Naive thymus-derived CD4-positive, alpha-beta T cell (primary cell): ENCODE measurements at regions not wholly inside any gene's neighbourhood (a gene's known extent, or its start where the extent isn't known, plus 50 kb on each side); places are given as distances from the start of the nearest gene placed in this dataset.

Experiments used
- ATAC-seq: fragments of 150-1000 bp; cut with Tn5 transposase; 2 replicates; pipeline ENCODE4 v1.10.0; 2021; ENCODE audit warnings: mild to moderate bottlenecking, moderate library complexity
- CTCF ChIA-PET: fragments of 350-600 bp; sonication (Branson Sonifier 250); formaldehyde crosslinking; loops from one replicate; lab custom pipeline; 2021; ENCODE audit warnings: antibody characterized with exemption; lab: Charles Lee
- POLR2A ChIA-PET: fragments of 350-600 bp; sonication (Branson Sonifier 250); formaldehyde crosslinking; loops from one replicate; lab custom pipeline; 2021; ENCODE audit warnings: antibody characterized with exemption, inconsistent platforms; lab: Charles Lee
- DNase-seq, 9 donors: peaks; one replicate each; pipeline versions ENCODE4 v3.0.0 to v3.0.0-alpha.2; 2020 to 2022; ENCODE audit warnings: mixed read lengths in 1 of 9
- H3K27ac ChIP-seq: one replicate; pipeline ENCODE4 v1.7.0; 2013; ENCODE audit warnings: mild to moderate bottlenecking, low read depth, low read length, moderate library complexity
- H3K27me3 ChIP-seq, 2 donors: one replicate each; pipeline ENCODE4 v1.7.0; 2013; ENCODE audit warnings: low read length in 2 of 2, mild to moderate bottlenecking in 2 of 2, moderate library complexity in 2 of 2; ENCODE audit not compliant: control insufficient read depth in 2 of 2, insufficient read depth in 2 of 2
- H3K36me3 ChIP-seq, 3 experiments: 1 replicate in 2 of 3; 2 replicates in 1 of 3; pipeline ENCODE4 v1.7.0; 2013; ENCODE audit warnings: low read length in 3 of 3, mild to moderate bottlenecking in 3 of 3, moderate library complexity in 1 of 3; ENCODE audit not compliant: insufficient read depth in 3 of 3, control insufficient read depth in 2 of 3
- H3K4me1 ChIP-seq, 2 donors: one replicate each; pipeline ENCODE4 v1.7.0; 2013; ENCODE audit warnings: low read length in 2 of 2, mild to moderate bottlenecking in 2 of 2, moderate library complexity in 1 of 2; ENCODE audit not compliant: control insufficient read depth in 2 of 2, insufficient read depth in 2 of 2
- H3K4me3 ChIP-seq: 2 replicates; pipeline ENCODE4 v1.7.0; 2013; ENCODE audit warnings: mild to moderate bottlenecking, low read length
- H3K9me3 ChIP-seq, 3 experiments: 1 replicate in 2 of 3; 2 replicates in 1 of 3; pipeline ENCODE4 v1.7.0; 2013; ENCODE audit warnings: low read length in 3 of 3; ENCODE audit not compliant: control insufficient read depth in 2 of 3
- H3K27ac Mint-ChIP-seq, 9 donors: one replicate each; pipeline ENCODE4 v1.8.0; 2020 to 2022; ENCODE audit warnings: mixed read lengths in 9 of 9, mild to moderate bottlenecking in 8 of 9, moderate library complexity in 5 of 9, inconsistent platforms in 2 of 9
- H3K27me3 Mint-ChIP-seq, 5 donors: one replicate each; pipeline ENCODE4 v1.8.0; 2021 to 2022; ENCODE audit warnings: mixed read lengths in 5 of 5, mild to moderate bottlenecking in 1 of 5
- H3K36me3 Mint-ChIP-seq, 5 donors: one replicate each; pipeline ENCODE4 v1.8.0; 2020 to 2022; ENCODE audit warnings: mixed read lengths in 5 of 5, mild to moderate bottlenecking in 3 of 5, inconsistent platforms in 1 of 5
- H3K4me1 Mint-ChIP-seq, 7 donors: one replicate each; pipeline ENCODE4 v1.8.0; 2020 to 2022; ENCODE audit warnings: mixed read lengths in 7 of 7, mild to moderate bottlenecking in 3 of 7, inconsistent platforms in 1 of 7
- H3K4me3 Mint-ChIP-seq, 10 donors: one replicate each; pipeline ENCODE4 v1.8.0; 2020 to 2022; ENCODE audit warnings: mild to moderate bottlenecking in 10 of 10, mixed read lengths in 10 of 10, moderate library complexity in 6 of 10, inconsistent platforms in 2 of 10
- H3K9me3 Mint-ChIP-seq, 11 donors: one replicate each; pipeline ENCODE4 v1.8.0; 2020 to 2022; ENCODE audit warnings: mixed read lengths in 11 of 11, mild to moderate bottlenecking in 4 of 11, inconsistent platforms in 1 of 11, moderate library complexity in 1 of 11
- intact Hi-C, 2 donors: fragments of 100-400 bp; cut with micrococcal nuclease; formaldehyde crosslinking; loops; one replicate each; pipeline ENCODE4 v1.15.1; 2023

DNA sequence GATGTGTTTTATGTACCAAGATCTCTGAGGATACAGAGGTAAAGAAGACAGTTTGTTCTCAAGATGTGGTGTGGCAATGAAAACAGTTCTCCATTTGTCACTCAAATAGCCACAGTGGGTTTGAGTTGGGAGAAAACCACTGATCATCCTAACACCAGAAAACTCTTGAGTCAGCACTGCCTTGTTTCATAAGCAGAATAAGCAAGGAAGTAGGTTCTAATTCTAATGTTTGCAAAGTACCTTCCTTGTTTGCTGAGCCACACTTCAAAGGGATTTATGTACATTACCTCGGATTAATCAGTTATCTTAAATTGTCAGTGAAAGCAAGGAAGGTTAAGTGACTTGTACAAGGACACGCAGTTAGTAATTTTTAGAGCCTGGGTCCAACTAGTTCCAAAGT, 107.8 kb upstream of the BOC start:
- ATAC-seq (no peak), DNase-seq (no peak)
- Mint-ChIP-seq H3K36me3 (peaks cover 0 to 31% (median 13%) of the 10 kb centered on the region in 5 donors), H3K9me3 (peaks cover 0 to 4% (median 0%) of the 10 kb centered on the region in 11 donors), H3K4me3 (no peak overlapping the region), H3K27ac (no peak overlapping the region), H3K27me3 (no peaks in the 10 kb centered on the region), H3K4me1 (peaks cover 0 to 2% (median 0%) of the 10 kb centered on the region in 7 donors)
- Histone ChIP-seq H3K36me3 (no peaks in the 10 kb centered on the region), H3K4me3 (no peak overlapping the region), H3K27me3 (no peaks in the 10 kb centered on the region), H3K4me1 (no peaks in the 10 kb centered on the region), H3K9me3 (no peaks in the 10 kb centered on the region), H3K27ac (no peak overlapping the region)
- ChIA-PET POLR2A (no interaction called here), CTCF (no interaction called here)
- intact Hi-C loops: no loop called here

DNA sequence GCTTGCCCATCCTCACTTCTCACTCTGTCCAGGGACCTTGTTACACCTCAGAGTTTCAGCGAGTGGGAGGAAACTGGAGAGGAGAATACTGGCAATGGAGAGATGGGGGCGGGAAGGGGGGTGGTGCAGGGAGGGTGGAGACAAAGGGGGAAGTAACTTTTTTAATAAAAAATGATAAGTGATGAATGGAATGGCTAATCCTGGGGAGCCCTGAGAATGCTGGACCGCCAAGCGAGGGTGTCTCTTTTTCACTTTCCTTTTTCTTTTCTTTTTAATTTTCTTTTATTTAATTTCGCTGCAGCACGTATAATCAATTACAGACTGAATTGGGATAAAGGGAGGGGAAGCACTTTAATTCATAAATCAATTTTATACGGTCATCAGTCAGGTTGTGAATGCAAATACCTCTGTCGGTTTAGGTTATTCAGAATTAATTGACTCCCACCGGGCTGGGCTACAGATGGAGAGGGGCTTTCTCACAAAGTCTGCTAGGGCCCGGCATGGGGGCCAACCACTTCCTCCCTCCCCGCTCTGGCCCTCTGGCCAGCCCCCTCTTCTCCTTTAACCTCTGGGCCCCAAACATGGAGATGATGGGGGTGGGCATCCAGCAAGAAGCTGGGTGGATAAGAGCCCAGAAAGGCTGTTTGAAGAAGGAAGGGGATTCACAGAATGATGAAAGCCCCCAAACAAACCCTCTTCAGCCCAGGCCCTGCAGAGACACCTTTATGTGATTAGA, 106.8 kb upstream of the BOC start:
- Mint-ChIP-seq H3K4me1 (peaks cover 0 to 2% (median 0%) of the 10 kb centered on the region in 7 donors), H3K4me3 (no peak overlapping the region), H3K27me3 (no peaks in the 10 kb centered on the region), H3K27ac (no peak overlapping the region), H3K36me3 (peaks cover 0 to 26% (median 6%) of the 10 kb centered on the region in 5 donors), H3K9me3 (no peaks in the 10 kb centered on the region)
- no peak overlapping the region for H3K27ac ChIP-seq
- ChIA-PET POLR2A (no interaction called here), CTCF (interaction anchor here (0.6 kb wide), 1 partner anchor 71 kb away, joined by 3 read pairs; no protein-coding TSS in a partner anchor)
- no peaks in the 10 kb centered on the region for H3K9me3 ChIP-seq
- no peaks in the 10 kb centered on the region for H3K27me3 ChIP-seq
- DNase-seq (no peak), ATAC-seq (no peak)
- no peaks in the 10 kb centered on the region for H3K36me3 ChIP-seq
- H3K4me1 ChIP-seq: no peaks in the 10 kb centered on the region
- intact Hi-C loops: no loop called here
- H3K4me3 ChIP-seq: no peak overlapping the region

DNA sequence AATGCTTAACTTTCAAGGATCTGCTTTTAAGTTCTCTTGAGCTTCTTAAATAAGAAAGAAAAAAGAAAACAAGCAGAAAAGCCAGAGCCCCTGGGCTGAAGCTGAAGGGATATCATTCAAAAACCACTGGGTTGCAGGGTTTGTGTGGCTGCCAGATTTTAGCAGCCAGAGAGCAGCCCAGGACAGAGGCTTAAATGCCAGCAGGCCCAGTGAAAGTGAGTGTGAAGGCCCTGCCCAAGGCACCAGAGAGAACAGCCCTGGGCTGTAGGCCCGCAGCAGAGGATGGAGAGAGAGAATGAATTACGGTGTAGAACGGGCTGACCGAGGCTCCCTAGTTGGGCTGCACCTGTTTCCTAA, 106.3 kb upstream of the BOC start:
- Mint-ChIP-seq H3K36me3 (peaks cover 0 to 29% (median 6%) of the 10 kb centered on the region in 5 donors), H3K27me3 (no peaks in the 10 kb centered on the region), H3K4me1 (peaks cover 0 to 4% (median 0%) of the 10 kb centered on the region in 7 donors), H3K4me3 (no peak overlapping the region), H3K9me3 (no peaks in the 10 kb centered on the region), H3K27ac (no peak overlapping the region)
- Histone ChIP-seq H3K27me3 (no peaks in the 10 kb centered on the region), H3K36me3 (no peaks in the 10 kb centered on the region), H3K9me3 (no peaks in the 10 kb centered on the region), H3K4me1 (no peaks in the 10 kb centered on the region), H3K27ac (no peak overlapping the region), H3K4me3 (no peak overlapping the region)
- DNase-seq: no peak
- no peak for ATAC-seq
- POLR2A ChIA-PET: no interaction called here
- CTCF ChIA-PET: interaction anchor here (0.6 kb wide), 1 partner anchor 71 kb away, joined by 3 read pairs; no protein-coding TSS in a partner anchor
- intact Hi-C loops: no loop called here

DNA sequence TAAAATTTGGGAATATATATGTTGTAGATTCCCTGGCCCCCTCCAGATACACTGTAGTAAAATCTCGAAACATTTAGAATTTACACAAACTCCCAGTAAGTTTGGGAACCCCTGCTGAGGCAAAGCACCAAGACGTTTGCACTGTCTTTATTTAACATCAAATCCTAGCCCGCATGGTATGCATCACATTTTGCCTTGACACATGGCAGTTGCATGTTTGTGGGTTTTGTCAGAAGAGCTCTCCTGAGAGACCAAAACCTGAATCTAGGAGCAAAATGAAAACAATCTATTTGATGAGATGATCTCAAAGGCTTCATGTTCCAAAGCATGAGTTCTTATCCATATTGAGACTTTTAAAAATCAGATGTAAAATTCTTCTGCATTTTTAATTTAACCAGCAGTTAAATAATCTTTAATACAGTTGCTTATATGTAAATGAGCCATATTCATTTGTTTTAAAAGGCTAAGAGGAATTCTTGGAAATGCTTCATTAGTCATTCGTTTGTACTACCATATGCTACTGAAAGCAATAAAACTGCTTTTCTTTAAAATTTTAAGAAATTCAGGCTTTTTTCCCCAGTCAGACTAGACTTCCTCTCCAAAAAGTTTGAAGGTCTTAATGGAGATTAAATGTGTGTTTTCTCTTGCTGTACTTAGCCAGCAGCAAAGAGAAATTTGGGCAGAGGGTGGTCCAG, 105.2 kb upstream of the BOC start:
- no peak overlapping the region for H3K27ac ChIP-seq
- no peaks in the 10 kb centered on the region for H3K4me1 ChIP-seq
- Mint-ChIP-seq H3K9me3 (no peaks in the 10 kb centered on the region), H3K27me3 (no peaks in the 10 kb centered on the region), H3K4me3 (no peak overlapping the region), H3K36me3 (peaks cover 0 to 31% (median 6%) of the 10 kb centered on the region in 5 donors), H3K4me1 (peaks cover 0 to 8% (median 4%) of the 10 kb centered on the region in 7 donors), H3K27ac (no peak overlapping the region)
- no peak overlapping the region for H3K4me3 ChIP-seq
- ATAC-seq: no peak
- no peaks in the 10 kb centered on the region for H3K36me3 ChIP-seq
- ChIA-PET POLR2A (no interaction called here), CTCF (no interaction called here)
- H3K9me3 ChIP-seq: no peaks in the 10 kb centered on the region
- no peak for DNase-seq
- H3K27me3 ChIP-seq: no peaks in the 10 kb centered on the region
- intact Hi-C loops: no loop called here

DNA sequence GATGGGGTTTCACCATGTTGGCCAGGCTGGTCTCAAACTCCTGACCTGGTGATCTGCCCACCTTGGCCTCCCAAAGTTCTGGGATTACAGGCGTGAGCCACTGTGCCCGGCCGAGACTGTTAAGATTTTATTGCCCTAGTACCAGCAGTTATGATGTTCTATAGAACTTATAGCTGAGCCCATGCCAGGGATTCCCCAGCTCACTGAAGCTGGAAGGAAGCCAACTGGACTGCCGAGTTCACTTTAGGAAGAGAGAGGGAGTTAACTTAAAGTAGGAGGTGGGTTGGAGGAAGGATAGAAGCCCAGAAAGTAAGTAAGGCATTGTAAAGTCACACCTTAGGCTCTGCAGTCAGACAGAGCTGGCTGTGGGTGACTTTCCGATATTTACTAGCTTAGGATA, 101.1 kb upstream of the BOC start:
- CTCF ChIA-PET: no interaction called here
- H3K9me3 ChIP-seq: no peaks in the 10 kb centered on the region
- peaks cover 0 to 9% (median 4%) of the 10 kb centered on the region in 7 donors for H3K4me1 Mint-ChIP-seq

DNA sequence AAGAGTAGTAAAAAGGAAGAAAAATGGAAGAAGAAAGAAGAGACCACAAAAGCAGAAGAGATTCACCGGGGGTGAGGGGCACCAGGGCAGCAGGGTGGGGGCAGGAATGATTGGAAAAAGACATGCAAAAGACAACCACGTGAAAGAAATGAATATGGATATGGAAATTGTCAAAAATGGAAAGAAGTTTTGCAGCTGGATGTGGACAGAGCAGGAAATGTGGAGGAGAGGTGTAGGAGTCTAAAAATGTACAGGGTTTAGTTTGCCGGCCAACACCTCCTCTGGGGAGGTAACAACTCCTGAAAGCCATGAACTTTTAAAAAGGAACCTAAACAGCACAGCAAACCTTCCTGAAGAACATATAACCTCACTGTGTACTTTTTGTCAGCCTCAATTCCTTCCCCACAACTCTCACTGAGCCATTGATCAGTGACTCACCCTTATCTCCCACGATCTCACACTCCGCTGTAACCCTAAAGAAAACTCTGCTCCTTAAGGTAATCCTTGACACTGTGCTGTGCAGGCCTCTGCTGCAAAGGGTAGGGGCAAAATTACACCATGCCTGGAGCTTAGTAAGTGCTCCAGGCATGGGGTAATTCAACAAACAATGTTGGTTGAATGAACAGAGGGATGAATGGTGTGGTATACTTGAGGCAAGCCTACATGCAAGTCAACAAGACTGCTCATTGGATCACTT, 100.2 kb upstream of the BOC start:
- Mint-ChIP-seq H3K9me3 (peaks cover 0 to 2% (median 0%) of the 10 kb centered on the region in 11 donors), H3K27ac (peak overlapping the region in 2 of 9 donors; percentile 22 to 46), H3K4me1 (peaks cover 0 to 9% (median 4%) of the 10 kb centered on the region in 7 donors), H3K27me3 (no peaks in the 10 kb centered on the region), H3K4me3 (no peak overlapping the region), H3K36me3 (peaks cover 0 to 25% (median 0%) of the 10 kb centered on the region in 5 donors)
- H3K4me3 ChIP-seq: no peak overlapping the region
- H3K4me1 ChIP-seq: no peaks in the 10 kb centered on the region
- H3K27me3 ChIP-seq: no peaks in the 10 kb centered on the region
- CTCF ChIA-PET: no interaction called here
- H3K36me3 ChIP-seq: no peaks in the 10 kb centered on the region
- H3K27ac ChIP-seq: no peak overlapping the region
- DNase-seq (peak in 1 of 9 donors; percentile 30), ATAC-seq (peak; percentile 47)
- intact Hi-C loops: no loop called here
- POLR2A ChIA-PET: no interaction called here
- H3K9me3 ChIP-seq: no peaks in the 10 kb centered on the region

More for the DNA sequence above, 101.1 kb upstream of the BOC start:
- DNase-seq (no peak), ATAC-seq (no peak)
- Histone ChIP-seq H3K4me3 (no peak overlapping the region), H3K36me3 (no peaks in the 10 kb centered on the region), H3K27me3 (no peaks in the 10 kb centered on the region), H3K4me1 (no peaks in the 10 kb centered on the region), H3K27ac (no peak overlapping the region)
- intact Hi-C loops: no loop called here
- Mint-ChIP-seq H3K9me3 (peaks cover 0 to under 1% (median 0%) of the 10 kb centered on the region in 11 donors), H3K4me3 (no peak overlapping the region), H3K27ac (no peak overlapping the region), H3K27me3 (no peaks in the 10 kb centered on the region), H3K36me3 (peaks cover 0 to 25% (median 0%) of the 10 kb centered on the region in 5 donors)
- POLR2A ChIA-PET: no interaction called here
